ENCODE measurements at regions not wholly inside any gene's neighbourhood (a gene's known extent, or its start where the extent isn't known, plus 50 kb on each side); places are given as distances from the start of the nearest gene placed in this dataset.

DNA sequence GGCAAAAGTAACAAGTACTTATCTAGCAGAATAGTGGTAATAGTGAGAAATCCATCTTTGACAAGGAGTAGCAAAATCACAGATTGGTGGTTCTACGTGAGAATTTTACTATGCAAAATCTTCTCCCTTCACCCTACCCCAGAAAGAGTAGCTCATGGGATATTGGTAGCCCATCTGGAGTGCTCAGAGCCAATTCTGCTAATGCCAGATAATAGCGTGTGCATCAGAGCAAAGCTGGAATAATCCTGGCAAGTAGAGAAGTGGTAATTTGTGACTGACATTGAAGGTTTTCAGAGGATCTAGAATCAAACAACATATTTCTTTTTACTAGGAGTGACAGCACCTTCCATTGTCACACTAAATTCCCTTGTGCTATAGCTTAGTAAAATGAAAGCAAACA, 192.9 kb downstream of the ZBBX start (continued):
- TF ChIP-seq, protein P1, sequence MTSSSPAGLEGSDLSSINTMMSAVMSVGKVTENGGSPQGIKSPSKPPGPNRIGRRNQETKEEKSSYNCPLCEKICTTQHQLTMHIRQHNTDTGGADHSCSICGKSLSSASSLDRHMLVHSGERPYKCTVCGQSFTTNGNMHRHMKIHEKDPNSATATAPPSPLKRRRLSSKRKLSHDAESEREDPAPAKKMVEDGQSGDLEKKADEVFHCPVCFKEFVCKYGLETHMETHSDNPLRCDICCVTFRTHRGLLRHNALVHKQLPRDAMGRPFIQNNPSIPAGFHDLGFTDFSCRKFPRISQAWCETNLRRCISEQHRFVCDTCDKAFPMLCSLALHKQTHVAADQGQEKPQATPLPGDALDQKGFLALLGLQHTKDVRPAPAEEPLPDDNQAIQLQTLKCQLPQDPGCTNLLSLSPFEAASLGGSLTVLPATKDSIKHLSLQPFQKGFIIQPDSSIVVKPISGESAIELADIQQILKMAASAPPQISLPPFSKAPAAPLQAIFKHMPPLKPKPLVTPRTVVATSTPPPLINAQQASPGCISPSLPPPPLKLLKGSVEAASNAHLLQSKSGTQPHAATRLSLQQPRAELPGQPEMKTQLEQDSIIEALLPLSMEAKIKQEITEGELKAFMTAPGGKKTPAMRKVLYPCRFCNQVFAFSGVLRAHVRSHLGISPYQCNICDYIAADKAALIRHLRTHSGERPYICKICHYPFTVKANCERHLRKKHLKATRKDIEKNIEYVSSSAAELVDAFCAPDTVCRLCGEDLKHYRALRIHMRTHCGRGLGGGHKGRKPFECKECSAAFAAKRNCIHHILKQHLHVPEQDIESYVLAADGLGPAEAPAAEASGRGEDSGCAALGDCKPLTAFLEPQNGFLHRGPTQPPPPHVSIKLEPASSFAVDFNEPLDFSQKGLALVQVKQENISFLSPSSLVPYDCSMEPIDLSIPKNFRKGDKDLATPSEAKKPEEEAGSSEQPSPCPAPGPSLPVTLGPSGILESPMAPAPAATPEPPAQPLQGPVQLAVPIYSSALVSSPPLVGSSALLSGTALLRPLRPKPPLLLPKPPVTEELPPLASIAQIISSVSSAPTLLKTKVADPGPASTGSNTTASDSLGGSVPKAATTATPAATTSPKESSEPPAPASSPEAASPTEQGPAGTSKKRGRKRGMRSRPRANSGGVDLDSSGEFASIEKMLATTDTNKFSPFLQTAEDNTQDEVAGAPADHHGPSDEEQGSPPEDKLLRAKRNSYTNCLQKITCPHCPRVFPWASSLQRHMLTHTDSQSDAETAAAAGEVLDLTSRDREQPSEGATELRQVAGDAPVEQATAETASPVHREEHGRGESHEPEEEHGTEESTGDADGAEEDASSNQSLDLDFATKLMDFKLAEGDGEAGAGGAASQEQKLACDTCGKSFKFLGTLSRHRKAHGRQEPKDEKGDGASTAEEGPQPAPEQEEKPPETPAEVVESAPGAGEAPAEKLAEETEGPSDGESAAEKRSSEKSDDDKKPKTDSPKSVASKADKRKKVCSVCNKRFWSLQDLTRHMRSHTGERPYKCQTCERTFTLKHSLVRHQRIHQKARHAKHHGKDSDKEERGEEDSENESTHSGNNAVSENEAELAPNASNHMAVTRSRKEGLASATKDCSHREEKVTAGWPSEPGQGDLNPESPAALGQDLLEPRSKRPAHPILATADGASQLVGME (CRISPR knock-in tag; IDR thresholded peaks at IDR 0.05), result no peak
- TF ChIP-seq CBX1 (IDR thresholded peaks at IDR 0.05; ENCODE audit: low read depth) (no peak), ZNF140 (CRISPR knock-in tag; IDR thresholded peaks at IDR 0.05) (no peak), PTTG1 (tag; IDR thresholded peaks at IDR 0.05; ENCODE audit: low read depth) (no peak), TSC22D4 (tag; IDR thresholded peaks at IDR 0.05) (no peak)
- TF ChIP-seq, protein P2, sequence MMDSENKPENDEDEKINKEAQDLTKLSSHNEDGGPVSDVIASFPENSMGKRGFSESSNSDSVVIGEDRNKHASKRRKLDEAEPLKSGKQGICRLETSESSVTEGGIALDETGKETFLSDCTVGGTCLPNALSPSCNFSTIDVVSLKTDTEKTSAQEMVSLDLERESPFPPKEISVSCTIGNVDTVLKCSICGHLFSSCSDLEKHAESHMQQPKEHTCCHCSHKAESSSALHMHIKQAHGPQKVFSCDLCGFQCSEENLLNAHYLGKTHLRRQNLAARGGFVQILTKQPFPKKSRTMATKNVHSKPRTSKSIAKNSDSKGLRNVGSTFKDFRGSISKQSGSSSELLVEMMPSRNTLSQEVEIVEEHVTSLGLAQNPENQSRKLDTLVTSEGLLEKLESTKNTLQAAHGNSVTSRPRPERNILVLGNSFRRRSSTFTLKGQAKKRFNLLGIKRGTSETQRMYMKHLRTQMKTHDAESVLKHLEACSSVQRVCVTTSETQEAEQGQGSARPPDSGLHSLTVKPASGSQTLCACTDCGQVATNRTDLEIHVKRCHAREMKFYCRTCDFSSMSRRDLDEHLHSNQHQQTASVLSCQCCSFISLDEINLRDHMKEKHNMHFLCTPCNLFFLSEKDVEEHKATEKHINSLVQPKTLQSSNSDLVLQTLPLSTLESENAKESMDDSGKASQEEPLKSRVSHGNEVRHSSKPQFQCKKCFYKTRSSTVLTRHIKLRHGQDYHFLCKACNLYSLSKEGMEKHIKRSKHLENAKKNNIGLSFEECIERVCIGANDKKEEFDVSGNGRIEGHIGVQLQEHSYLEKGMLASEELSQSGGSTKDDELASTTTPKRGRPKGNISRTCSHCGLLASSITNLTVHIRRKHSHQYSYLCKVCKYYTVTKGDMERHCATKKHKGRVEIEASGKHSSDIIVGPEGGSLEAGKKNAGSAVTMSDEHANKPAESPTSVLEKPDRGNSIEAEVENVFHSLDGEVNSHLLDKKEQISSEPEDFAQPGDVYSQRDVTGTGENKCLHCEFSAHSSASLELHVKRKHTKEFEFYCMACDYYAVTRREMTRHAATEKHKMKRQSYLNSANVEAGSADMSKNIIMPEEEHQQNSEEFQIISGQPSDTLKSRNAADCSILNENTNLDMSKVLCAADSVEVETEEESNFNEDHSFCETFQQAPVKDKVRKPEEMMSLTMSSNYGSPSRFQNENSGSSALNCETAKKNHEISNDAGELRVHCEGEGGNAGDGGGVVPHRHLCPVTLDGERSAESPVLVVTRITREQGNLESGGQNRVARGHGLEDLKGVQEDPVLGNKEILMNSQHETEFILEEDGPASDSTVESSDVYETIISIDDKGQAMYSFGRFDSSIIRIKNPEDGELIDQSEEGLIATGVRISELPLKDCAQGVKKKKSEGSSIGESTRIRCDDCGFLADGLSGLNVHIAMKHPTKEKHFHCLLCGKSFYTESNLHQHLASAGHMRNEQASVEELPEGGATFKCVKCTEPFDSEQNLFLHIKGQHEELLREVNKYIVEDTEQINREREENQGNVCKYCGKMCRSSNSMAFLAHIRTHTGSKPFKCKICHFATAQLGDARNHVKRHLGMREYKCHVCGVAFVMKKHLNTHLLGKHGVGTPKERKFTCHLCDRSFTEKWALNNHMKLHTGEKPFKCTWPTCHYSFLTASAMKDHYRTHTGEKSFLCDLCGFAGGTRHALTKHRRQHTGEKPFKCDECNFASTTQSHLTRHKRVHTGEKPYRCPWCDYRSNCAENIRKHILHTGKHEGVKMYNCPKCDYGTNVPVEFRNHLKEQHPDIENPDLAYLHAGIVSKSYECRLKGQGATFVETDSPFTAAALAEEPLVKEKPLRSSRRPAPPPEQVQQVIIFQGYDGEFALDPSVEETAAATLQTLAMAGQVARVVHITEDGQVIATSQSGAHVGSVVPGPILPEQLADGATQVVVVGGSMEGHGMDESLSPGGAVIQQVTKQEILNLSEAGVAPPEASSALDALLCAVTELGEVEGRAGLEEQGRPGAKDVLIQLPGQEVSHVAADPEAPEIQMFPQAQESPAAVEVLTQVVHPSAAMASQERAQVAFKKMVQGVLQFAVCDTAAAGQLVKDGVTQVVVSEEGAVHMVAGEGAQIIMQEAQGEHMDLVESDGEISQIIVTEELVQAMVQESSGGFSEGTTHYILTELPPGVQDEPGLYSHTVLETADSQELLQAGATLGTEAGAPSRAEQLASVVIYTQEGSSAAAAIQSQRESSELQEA (IDR thresholded peaks at IDR 0.05; ENCODE audit: low read depth), result no peak

Data from K562 (cell line).